ENCODE measurements at regions not wholly inside any gene's neighbourhood (a gene's known extent, or its start where the extent isn't known, plus 50 kb on each side); places are given as distances from the start of the nearest gene placed in this dataset.

GRCh38 chr21:17433730-17434129, 79.1 kb upstream of the CXADR start:
- DNase-seq (ENCODE audit: low read depth, low spot score): no peak

DNA sequence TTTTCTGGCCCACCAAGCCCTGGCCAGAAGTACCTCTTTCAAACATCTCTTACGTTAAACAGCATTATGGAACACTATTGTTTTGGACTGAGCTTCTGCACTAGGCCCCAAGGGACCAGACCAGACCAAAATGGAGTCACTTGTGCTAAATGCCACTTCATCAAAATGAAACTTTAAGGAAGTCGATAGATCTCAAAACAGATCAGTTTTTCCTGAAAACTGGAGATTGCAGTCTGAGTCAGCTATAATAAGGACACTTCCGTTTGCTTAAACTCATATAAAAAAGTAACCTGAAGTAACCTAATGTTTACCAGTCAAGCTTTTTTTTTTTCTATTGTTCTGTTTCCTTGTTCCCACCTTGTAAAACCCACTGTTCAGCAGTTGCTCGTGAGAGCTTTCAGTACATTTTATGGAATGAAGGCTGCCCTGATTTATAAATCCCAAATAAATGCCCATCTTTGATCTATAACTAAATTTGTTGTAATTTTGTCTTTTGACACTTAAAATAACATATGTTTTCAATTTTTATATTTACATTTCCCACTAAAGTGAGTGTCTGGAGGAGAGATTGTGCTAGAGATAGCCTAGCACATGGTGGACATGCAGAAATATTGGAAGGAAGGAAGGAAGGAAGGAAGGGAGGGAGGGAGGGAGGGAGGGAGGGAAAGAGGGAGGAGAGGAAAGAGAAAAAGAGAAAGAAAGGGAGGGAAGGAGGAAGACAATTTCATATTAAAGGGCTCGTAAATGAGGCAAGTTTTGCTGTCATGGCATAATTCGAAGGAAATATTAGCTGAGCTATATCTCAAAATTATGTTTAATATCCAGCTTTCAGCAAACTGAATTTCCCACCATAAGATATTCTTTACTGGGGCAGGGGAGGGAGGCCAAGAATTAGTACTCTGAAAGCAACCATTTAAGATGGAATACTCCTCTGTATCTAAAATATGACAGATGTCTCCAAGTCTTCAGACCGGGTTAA, 77.0 kb upstream of the CXADR start:
- no peak overlapping the region for H3K4me3 ChIP-seq (ENCODE audit: low read depth, low read length)
- in situ Hi-C loops (cut with HindIII; ENCODE audit: low sequenced_read_pairs): no loop called here
- TF ChIP-seq, protein P1, sequence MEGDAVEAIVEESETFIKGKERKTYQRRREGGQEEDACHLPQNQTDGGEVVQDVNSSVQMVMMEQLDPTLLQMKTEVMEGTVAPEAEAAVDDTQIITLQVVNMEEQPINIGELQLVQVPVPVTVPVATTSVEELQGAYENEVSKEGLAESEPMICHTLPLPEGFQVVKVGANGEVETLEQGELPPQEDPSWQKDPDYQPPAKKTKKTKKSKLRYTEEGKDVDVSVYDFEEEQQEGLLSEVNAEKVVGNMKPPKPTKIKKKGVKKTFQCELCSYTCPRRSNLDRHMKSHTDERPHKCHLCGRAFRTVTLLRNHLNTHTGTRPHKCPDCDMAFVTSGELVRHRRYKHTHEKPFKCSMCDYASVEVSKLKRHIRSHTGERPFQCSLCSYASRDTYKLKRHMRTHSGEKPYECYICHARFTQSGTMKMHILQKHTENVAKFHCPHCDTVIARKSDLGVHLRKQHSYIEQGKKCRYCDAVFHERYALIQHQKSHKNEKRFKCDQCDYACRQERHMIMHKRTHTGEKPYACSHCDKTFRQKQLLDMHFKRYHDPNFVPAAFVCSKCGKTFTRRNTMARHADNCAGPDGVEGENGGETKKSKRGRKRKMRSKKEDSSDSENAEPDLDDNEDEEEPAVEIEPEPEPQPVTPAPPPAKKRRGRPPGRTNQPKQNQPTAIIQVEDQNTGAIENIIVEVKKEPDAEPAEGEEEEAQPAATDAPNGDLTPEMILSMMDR (IDR thresholded peaks at IDR 0.05; ENCODE audit: low read depth, low read length): no peak
- DNase-seq (ENCODE audit: low read depth, low spot score): no peak

More at GRCh38 chr21:17433730-17434129, 79.1 kb upstream of the CXADR start:
- TF ChIP-seq, protein P1 (IDR thresholded peaks at IDR 0.05; ENCODE audit: low read depth, low read length): no peak
- H3K4me3 ChIP-seq (ENCODE audit: low read depth, low read length): no peak overlapping the region
- in situ Hi-C loops (cut with HindIII; ENCODE audit: low sequenced_read_pairs): no loop called here

DNA sequence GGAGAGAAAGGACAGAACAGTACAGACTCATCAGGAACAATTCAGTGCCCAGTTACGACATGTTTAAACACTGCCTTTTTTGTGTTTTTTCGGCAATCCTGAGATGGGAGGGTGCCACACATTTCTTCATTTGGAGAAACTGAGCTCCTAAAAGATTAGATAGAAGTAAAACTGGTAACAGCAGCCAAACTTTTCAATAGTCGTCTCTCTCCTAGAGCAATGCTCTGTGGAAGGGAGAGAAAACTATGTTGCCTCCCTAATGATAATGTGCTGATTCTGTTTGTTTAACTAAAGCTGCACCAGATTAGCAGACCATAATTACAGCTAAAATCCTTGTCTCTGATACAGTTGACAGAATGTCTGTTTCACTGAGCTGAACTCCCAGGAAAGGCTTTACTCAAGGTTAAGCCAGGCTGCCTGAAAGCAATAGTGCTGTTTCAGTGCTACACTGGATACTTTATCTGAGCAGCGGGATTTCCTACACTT, 76.2 kb upstream of the CXADR start:
- H3K4me3 ChIP-seq (ENCODE audit: low read depth, low read length): no peak overlapping the region
- in situ Hi-C loops (cut with HindIII; ENCODE audit: low sequenced_read_pairs): no loop called here
- DNase-seq (ENCODE audit: low read depth, low spot score): no peak
- TF ChIP-seq, protein P1 (IDR thresholded peaks at IDR 0.05; ENCODE audit: low read depth, low read length): no peak

- no peak overlapping the region for H3K4me3 ChIP-seq (ENCODE audit: low read depth, low read length)
- TF ChIP-seq, protein P1 (IDR thresholded peaks at IDR 0.05; ENCODE audit: low read depth, low read length): no peak
- in situ Hi-C loops (cut with HindIII; ENCODE audit: low sequenced_read_pairs): no loop called here
- peak; percentile 32 for DNase-seq (ENCODE audit: low read depth, low spot score)
Observed at GRCh38 chr21:17438635-17439034, 74.2 kb upstream of the CXADR start.

DNA sequence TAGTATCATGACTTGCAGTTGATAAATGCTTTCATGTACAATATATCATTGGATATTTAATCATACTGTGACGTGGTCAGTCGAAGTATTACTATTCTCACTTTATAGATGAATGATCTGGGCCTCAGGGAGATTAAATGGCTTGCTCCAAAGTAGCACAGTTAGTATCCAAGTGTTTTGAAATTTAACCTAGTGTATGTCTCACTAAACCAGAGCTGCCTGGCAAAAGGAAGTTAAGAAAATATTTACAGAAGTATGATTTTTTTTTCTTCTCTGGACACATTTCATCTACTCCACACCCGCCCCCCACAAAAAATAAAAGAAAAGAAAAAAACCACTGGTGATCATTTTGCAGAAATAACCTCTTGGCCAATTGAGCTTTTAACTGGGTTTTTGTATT, 71.9 kb upstream of the CXADR start:
- no peak for DNase-seq (ENCODE audit: low read depth, low spot score)
- in situ Hi-C loops (cut with HindIII; ENCODE audit: low sequenced_read_pairs): no loop called here
- no peak overlapping the region for H3K4me3 ChIP-seq (ENCODE audit: low read depth, low read length)
- TF ChIP-seq, protein P1 (IDR thresholded peaks at IDR 0.05; ENCODE audit: low read depth, low read length): no peak

- DNase-seq (ENCODE audit: low read depth, low spot score): peak; percentile 38
- in situ Hi-C loops (cut with HindIII; ENCODE audit: low sequenced_read_pairs): no loop called here
- H3K4me3 ChIP-seq (ENCODE audit: low read depth, low read length): no peak overlapping the region
- TF ChIP-seq, protein P1 (IDR thresholded peaks at IDR 0.05; ENCODE audit: low read depth, low read length): no peak
Observed at GRCh38 chr21:17441370-17441769, 71.5 kb upstream of the CXADR start.

Measured in astrocyte of the spinal cord (primary cell).